Activated CD4-positive, alpha-beta T cell treated with anti-CD3 and anti-CD28 coated beads, Interleukin-2, Interleukin-6, amounts not matched to agents 100 ng/mL and 50 ng/mL, durations not matched to agents 16 hours and 8 hours (primary cell): ENCODE measurements at regions not wholly inside any gene's neighbourhood (a gene's known extent, or its start where the extent isn't known, plus 50 kb on each side); places are given as distances from the start of the nearest gene placed in this dataset.

Source experiments
- DNase-seq: peaks from one replicate; pipeline ENCODE4 v3.0.0-alpha.2; 2020

- DNase-seq: no peak
Observed at GRCh38 chr16:49068224-49068623, 213.4 kb downstream of the CBLN1 start.

DNA sequence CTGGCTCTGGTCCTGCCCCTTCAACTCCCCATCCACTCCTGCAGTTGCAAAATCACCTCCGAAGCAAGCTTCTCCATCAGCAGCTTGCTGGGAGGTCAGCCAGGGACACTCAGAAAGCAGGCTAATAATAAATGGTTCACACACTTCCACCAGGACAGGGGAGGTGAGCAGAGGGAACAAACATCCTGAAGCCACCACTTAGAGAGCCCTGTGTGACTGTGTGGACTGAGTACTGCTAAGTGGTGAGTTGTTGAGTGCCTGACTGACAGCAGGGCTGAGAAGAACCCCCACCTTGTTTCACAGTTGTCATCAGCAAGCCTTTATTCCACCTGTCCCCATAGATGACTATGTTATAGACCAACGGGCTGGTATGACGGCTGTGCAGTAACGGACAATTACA, 213.9 kb downstream of the CBLN1 start:
- no peak for DNase-seq

DNA sequence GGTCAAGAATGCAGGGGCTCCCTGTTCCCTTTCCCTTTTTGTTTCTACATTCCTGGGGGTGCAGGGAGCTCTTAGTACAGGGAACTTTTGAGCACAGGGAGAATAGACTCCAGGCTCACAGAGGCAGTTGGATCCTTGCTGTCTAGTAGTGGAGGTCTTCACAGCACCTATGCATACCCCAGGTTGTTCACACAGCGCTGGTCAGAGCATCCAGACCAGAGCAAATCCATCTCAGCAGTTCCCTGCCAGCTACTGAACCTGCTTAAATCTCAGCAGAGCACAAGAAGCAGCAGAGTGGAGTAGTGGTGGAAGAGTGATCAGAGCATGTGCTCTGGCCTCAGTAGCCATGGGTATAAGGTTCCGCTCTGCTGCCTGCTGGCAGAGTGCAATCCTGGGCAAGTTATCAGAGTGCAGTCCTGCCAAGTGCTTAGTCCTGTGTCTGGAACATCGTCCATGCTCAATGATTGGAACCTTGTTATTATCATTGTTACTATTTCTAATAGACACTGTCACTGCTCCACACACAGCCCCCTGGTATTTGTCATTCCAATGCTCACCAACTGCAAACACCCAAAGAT, 220.4 kb downstream of the CBLN1 start:
- DNase-seq: no peak

DNA sequence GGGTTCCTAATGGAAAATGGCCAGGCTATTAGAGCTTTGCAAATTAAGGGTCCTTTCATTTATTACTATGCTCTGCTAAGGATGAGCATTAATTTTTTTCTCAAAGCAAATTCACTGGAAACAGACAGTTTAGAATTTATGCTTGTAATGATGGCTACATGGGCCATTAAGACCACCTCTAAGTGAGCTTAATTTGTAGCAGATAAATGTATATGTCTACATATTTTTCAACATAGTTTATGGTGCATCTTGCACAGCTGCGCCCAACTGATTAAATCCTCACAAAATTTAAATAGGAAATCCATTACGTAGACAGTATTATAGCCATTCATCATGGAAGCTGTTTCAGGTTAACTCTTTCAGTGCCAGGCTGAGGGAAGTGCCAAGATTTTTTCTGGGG, 220.9 kb downstream of the CBLN1 start:
- DNase-seq: no peak

GRCh38 chr16:49058382-49058781, 223.3 kb downstream of the CBLN1 start:
- DNase-seq: no peak

DNA sequence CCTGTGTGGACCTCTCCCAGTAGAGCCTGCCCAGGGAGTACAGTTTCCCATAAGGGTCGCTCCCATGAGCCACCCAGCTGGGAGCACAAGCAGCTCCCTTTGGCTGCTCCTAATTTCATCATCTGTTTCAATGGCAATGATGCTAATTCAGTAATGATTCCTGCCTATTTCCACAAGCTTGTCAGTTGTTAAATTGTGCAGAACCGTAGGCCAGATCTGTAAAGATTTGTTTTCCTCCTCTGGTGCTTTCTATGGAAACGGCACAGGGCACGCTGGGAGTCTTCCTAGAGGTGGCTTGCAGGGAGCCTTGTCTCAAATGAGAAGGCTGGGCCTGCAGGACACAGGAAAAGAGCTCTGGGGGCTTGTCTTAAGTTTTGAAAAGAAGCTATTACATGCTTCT, 223.7 kb downstream of the CBLN1 start:
- DNase-seq: no peak

DNA sequence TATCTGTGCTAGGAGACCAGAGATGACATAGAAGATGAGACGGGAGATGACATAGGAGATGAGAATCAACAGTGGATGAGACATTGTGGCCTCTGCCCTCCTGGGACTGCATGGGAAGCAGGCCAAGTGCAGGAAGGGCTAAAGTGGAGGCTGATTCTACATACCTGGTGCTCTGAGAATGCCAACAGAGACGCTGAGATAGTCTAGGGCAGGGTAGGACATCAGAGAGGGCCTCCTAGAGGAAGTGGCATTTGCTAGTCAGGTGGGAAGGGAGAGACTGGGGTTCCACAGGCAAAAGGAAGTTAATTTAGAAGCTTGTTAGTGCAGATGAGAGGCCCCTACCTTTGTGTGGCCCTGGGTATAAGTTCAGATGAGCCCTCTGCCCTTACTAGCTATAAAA, 224.2 kb downstream of the CBLN1 start:
- no peak for DNase-seq

DNA sequence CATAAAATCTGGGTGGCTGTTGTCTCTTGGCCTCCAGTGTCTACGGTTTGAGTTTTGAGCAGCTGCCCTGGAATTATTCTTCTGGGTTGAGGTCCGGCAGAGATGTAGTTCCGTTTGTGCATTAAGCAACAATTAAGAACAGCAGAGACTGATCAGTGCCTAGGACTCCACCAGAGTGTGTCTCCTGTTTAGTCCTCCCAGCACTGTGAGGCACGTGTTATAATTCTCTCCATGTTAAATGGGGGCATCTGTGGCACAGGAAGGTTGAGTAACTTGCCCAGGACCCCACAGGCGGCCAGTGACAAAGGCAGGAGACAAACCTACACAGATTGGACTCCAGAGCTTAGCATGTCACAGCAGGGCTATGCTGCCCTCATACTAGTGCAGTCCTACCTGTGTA, 225.1 kb downstream of the CBLN1 start:
- no peak for DNase-seq

- no peak for DNase-seq
Observed at GRCh38 chr16:49055824-49056545, 225.7 kb downstream of the CBLN1 start.

- no peak for DNase-seq
Observed at GRCh38 chr16:49055291-49055690, 226.3 kb downstream of the CBLN1 start.

- no peak for DNase-seq
Observed at GRCh38 chr16:49054606-49055005, 227.0 kb downstream of the CBLN1 start.

- no peak for DNase-seq
Observed at GRCh38 chr16:49052846-49053245, 228.8 kb downstream of the CBLN1 start.

GRCh38 chr16:49051576-49051975, 230.1 kb downstream of the CBLN1 start:
- no peak for DNase-seq

- DNase-seq: no peak
Observed at GRCh38 chr16:49050607-49051006, 231.0 kb downstream of the CBLN1 start.

GRCh38 chr16:49049644-49050043, 232.0 kb downstream of the CBLN1 start:
- DNase-seq: no peak

GRCh38 chr16:49049191-49049590, 232.4 kb downstream of the CBLN1 start:
- DNase-seq: no peak

DNA sequence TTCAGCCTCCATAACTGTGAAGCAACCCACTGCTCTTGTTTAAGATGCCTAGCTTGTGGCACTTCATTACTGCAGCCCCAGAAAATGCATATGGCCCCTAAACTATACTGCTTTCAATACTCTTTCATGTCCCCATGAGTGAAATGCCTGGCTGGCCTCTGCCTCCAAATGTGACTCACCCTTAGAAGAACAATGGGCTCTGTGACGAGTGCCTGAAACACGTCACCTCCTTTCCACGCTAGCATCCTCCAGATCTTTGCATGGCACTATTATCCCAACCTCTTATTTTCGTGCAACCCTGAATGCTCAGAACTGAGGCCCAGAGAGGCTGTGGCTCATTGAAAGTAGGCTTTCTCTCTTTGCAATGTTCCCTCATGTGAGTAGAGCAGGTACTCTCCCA, 233.1 kb downstream of the CBLN1 start:
- DNase-seq: no peak

- no peak for DNase-seq
Observed at GRCh38 chr16:49036126-49036525, 245.5 kb downstream of the CBLN1 start.

- DNase-seq: no peak
Observed at GRCh38 chr16:49027420-49027819, 254.2 kb downstream of the CBLN1 start.

- no peak for DNase-seq
Observed at GRCh38 chr16:49026566-49027181, 255.0 kb downstream of the CBLN1 start.

GRCh38 chr16:49024896-49025295, 256.7 kb downstream of the CBLN1 start:
- no peak for DNase-seq

- DNase-seq: no peak
Observed at GRCh38 chr16:49024016-49024415, 257.6 kb downstream of the CBLN1 start.

DNA sequence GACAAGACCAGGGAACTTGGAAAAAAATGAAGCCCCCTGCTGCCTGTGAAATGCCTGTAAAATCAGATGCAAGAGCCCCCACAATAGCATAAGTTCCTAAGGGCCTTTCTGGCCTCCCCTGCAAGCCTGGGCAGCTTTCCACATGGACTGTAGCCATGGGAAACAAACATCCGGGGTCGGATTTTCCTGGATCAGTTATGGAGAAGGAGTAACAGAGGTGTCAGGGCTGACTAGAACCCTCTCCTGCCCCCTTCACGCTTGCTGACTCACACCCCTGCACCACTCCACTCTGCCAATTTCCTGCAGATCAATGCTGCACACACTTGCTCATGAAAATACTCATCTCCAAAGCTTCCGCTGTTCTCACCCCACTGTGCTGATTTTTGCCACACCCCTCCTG, 258.6 kb downstream of the CBLN1 start:
- DNase-seq: no peak

GRCh38 chr16:49022351-49022963, 259.2 kb downstream of the CBLN1 start:
- no peak for DNase-seq
